Keratinocyte (primary cell): ENCODE measurements at regions not wholly inside any gene's neighbourhood (a gene's known extent, or its start where the extent isn't known, plus 50 kb on each side); places are given as distances from the start of the nearest gene placed in this dataset.

ENCODE experiments used
- DNase-seq: peaks from one replicate; pipeline ENCODE4 v3.0.0-alpha.2; 2011; ENCODE audit warnings: low read depth, missing footprints, low spot score
- FAIRE-seq: peaks from 2 replicates; lab custom pipeline; 2011; peaks lifted over from hg19 to GRCh38; lab: Jason Lieb, UNC
- H2AFZ ChIP-seq: 2 replicates; pipeline ENCODE4 v1.6.0; 2012; ENCODE audit warnings: low read length, control low read depth, inconsistent platforms; ENCODE audit not compliant: control insufficient read depth
- H3K27ac ChIP-seq: 2 replicates; pipeline ENCODE4 v1.5.1; 2011; ENCODE audit warnings: low read length; ENCODE audit not compliant: control insufficient read depth, insufficient read depth
- H3K27me3 ChIP-seq: 3 replicates; pipeline ENCODE4 v1.6.0; 2011; ENCODE audit warnings: low read length; ENCODE audit not compliant: control insufficient read depth, insufficient read depth; ENCODE audit errors: extremely low read depth
- H3K36me3 ChIP-seq, 2 experiments: 2 replicates in 1 of 2; 3 replicates in 1 of 2; pipeline ENCODE4 v1.5.1; 2011; ENCODE audit warnings: low read length in 2 of 2, mild to moderate bottlenecking in 1 of 2; ENCODE audit not compliant: control insufficient read depth in 2 of 2, insufficient read depth in 2 of 2; ENCODE audit errors: extremely low read depth in 1 of 2
- H3K4me1 ChIP-seq: 3 replicates; pipeline ENCODE4 v1.5.1; 2011; ENCODE audit warnings: low read length; ENCODE audit not compliant: control insufficient read depth, insufficient read depth; ENCODE audit errors: extremely low read depth
- H3K4me2 ChIP-seq: 3 replicates; pipeline ENCODE4 v1.6.0; 2011; ENCODE audit warnings: low read depth, low read length; ENCODE audit not compliant: control insufficient read depth, insufficient read depth; ENCODE audit errors: extremely low read depth
- H3K4me3 ChIP-seq, 3 experiments: fragments of 200-600 bp in 1 of 3; sonication (generic) in 1 of 3; 2 replicates in 2 of 3; 3 replicates in 1 of 3; pipeline ENCODE4 v1.5.1; 2011 to 2016; ENCODE audit warnings: low read length in 3 of 3, mild to moderate bottlenecking in 3 of 3, control low read depth in 2 of 3, inconsistent platforms in 1 of 3, low read depth in 1 of 3, mixed read lengths in 1 of 3, mixed run types in 1 of 3, moderate library complexity in 1 of 3; ENCODE audit not compliant: control insufficient read depth in 2 of 3, insufficient read depth in 2 of 3; ENCODE audit errors: extremely low read depth in 1 of 3
- H3K79me2 ChIP-seq: 2 replicates; pipeline ENCODE4 v1.6.0; 2012; ENCODE audit warnings: low read length; ENCODE audit not compliant: control insufficient read depth, insufficient read depth
- H3K9ac ChIP-seq: 3 replicates; pipeline ENCODE4 v1.6.0; 2011; ENCODE audit warnings: low read length; ENCODE audit not compliant: control insufficient read depth, insufficient read depth; ENCODE audit errors: extremely low read depth
- H3K9me1 ChIP-seq: 3 replicates; pipeline ENCODE4 v1.6.0; 2011; ENCODE audit warnings: low read length; ENCODE audit not compliant: control insufficient read depth, insufficient read depth; ENCODE audit errors: extremely low read depth
- H3K9me3 ChIP-seq: 2 replicates; pipeline ENCODE4 v1.5.1; 2012; ENCODE audit warnings: low read depth, low read length; ENCODE audit not compliant: control insufficient read depth
- H4K20me1 ChIP-seq: 3 replicates; pipeline ENCODE4 v1.6.0; 2011; ENCODE audit warnings: low read length; ENCODE audit not compliant: control insufficient read depth, insufficient read depth; ENCODE audit errors: extremely low read depth
- CTCF ChIP-seq, 3 experiments: IDR thresholded peaks in 1 of 3; conservative IDR thresholded peaks in 1 of 3; optimal IDR thresholded peaks in 1 of 3; 2 replicates in 2 of 3; 3 replicates in 1 of 3; pipeline versions ENCODE3 to v1.5.1; 2011; ENCODE audit warnings: low read length in 3 of 3, mild to moderate bottlenecking in 3 of 3, moderate library complexity in 2 of 3, control low read depth in 1 of 3, inconsistent platforms in 1 of 3; ENCODE audit not compliant: insufficient read depth in 2 of 3; ENCODE audit errors: extremely low read depth in 1 of 3
- EZH2 ChIP-seq: IDR thresholded peaks from one replicate; pipeline ENCODE4 v1.6.1; 2012; ENCODE audit warnings: inconsistent platforms, mild to moderate bottlenecking, low read length, moderate library complexity
- dilution Hi-C: fragments of 300-500 bp; cut with MboI; formaldehyde crosslinking; loops from one replicate; pipeline ENCODE4 v1.7.0; 2020; ENCODE audit warnings: low sequenced_read_pairs; ENCODE audit not compliant: extremely low pct_ligation_motif_present

GRCh38 chr4:153067376-153067775 lies 131.3 kb downstream of the FHDC1 start:
- Histone ChIP-seq H3K79me2 (no peaks in the 10 kb centered on the region), H4K20me1 (no peaks in the 10 kb centered on the region), H3K27me3 (no peaks in the 10 kb centered on the region), H3K9me1 (no peaks in the 10 kb centered on the region), H2AFZ (no peak overlapping the region), H3K4me3 (no peak overlapping the region), H3K36me3 (no peaks in the 10 kb centered on the region), H3K9me3 (no peaks in the 10 kb centered on the region), H3K9ac (no peak overlapping the region), H3K27ac (no peak overlapping the region), H3K4me2 (no peak overlapping the region), H3K4me1 (no peaks in the 10 kb centered on the region)
- FAIRE-seq: no peak
- TF ChIP-seq CTCF (optimal IDR thresholded peaks at IDR 0.05 in 1 of 3, IDR thresholded peaks at IDR 0.05 in 1 of 3, conservative IDR thresholded peaks at IDR 0.05 in 1 of 3; ENCODE audit: extremely low read depth in 1 of 3, insufficient read depth in 2 of 3, low read length in 3 of 3): no peak
- TF ChIP-seq EZH2: no peak
- DNase-seq: no peak
- dilution Hi-C loops: no loop called here

- Histone ChIP-seq H4K20me1 (no peaks in the 10 kb centered on the region), H3K9ac (no peak overlapping the region), H3K9me3 (no peaks in the 10 kb centered on the region), H3K9me1 (no peaks in the 10 kb centered on the region), H3K79me2 (no peaks in the 10 kb centered on the region), H3K36me3 (no peaks in the 10 kb centered on the region), H3K4me2 (no peak overlapping the region), H2AFZ (no peak overlapping the region), H3K4me3 (no peak overlapping the region), H3K27ac (no peak overlapping the region), H3K27me3 (no peaks in the 10 kb centered on the region), H3K4me1 (no peaks in the 10 kb centered on the region)
- DNase-seq (no peak), FAIRE-seq (no peak)
- no peak for TF ChIP-seq EZH2
- TF ChIP-seq CTCF (optimal IDR thresholded peaks at IDR 0.05 in 1 of 3, IDR thresholded peaks at IDR 0.05 in 1 of 3, conservative IDR thresholded peaks at IDR 0.05 in 1 of 3; ENCODE audit: extremely low read depth in 1 of 3, insufficient read depth in 2 of 3, low read length in 3 of 3): no peak
- dilution Hi-C loops: no loop called here
These were observed 132.6 kb downstream of the FHDC1 start for GRCh38 chr4:153068751-153069150.
